Sigmoid colon (tissue), 4 donors: ENCODE measurements at regions not wholly inside any gene's neighbourhood (a gene's known extent, or its start where the extent isn't known, plus 50 kb on each side); places are given as distances from the start of the nearest gene placed in this dataset.
A peak's percentile ranks its signal among the peaks of the same experiment; 100 is the strongest.

Experiments used
- POLR2A ChIP-seq, 2 donors: fragments of 450-650 bp; IDR thresholded peaks; one replicate each; pipeline ENCODE4 v1.6.1; 2016; ENCODE audit warnings: antibody characterized with exemption in 2 of 2, mild to moderate bottlenecking in 2 of 2, moderate library complexity in 2 of 2
- POLR2AphosphoS5 ChIP-seq, 4 donors: sonication (generic); formaldehyde crosslinking; IDR thresholded peaks; one replicate each; pipeline ENCODE4 v1.6.1; 2017; ENCODE audit warnings: antibody characterized with exemption in 4 of 4
- TF ChIP-seq, protein P1 (sequence below), 4 experiments: fragments of 450-650 bp in 3 of 4; fragments of 200-600 bp in 1 of 4; IDR thresholded peaks; one replicate each; pipeline ENCODE4 v1.5.1; 2016 to 2019; ENCODE audit warnings: antibody characterized with exemption in 4 of 4, mild to moderate bottlenecking in 3 of 4, moderate library complexity in 2 of 4

DNA sequence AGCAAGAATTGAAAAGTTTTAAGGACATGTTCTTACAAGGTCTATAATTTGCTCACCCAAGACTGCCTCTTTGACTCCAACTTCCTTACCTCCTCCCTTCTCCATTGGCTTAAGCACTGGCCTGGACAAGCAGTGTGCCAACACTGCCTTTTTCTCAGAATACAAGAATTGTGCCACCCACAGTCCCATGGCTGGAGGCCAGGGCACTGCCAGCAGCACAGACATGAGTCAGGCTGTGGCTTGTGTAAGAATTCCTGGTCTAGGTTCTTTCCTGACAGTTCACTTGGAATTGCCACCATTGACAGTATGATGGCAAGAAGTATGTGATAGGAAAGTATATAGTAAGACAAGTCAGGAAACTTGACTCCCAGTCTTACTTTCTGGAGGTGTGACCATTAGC lies 202.7 kb upstream of the MARCKS start:
- TF ChIP-seq, protein P1, sequence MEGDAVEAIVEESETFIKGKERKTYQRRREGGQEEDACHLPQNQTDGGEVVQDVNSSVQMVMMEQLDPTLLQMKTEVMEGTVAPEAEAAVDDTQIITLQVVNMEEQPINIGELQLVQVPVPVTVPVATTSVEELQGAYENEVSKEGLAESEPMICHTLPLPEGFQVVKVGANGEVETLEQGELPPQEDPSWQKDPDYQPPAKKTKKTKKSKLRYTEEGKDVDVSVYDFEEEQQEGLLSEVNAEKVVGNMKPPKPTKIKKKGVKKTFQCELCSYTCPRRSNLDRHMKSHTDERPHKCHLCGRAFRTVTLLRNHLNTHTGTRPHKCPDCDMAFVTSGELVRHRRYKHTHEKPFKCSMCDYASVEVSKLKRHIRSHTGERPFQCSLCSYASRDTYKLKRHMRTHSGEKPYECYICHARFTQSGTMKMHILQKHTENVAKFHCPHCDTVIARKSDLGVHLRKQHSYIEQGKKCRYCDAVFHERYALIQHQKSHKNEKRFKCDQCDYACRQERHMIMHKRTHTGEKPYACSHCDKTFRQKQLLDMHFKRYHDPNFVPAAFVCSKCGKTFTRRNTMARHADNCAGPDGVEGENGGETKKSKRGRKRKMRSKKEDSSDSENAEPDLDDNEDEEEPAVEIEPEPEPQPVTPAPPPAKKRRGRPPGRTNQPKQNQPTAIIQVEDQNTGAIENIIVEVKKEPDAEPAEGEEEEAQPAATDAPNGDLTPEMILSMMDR (IDR thresholded peaks at IDR 0.05): no peak
- peak in 1 of 4 donors; percentile 27 for TF ChIP-seq POLR2AphosphoS5 (IDR thresholded peaks at IDR 0.05)
- TF ChIP-seq POLR2A (IDR thresholded peaks at IDR 0.05): no peak
